ENCODE measurements at regions not wholly inside any gene's neighbourhood (a gene's known extent, or its start where the extent isn't known, plus 50 kb on each side); places are given as distances from the start of the nearest gene placed in this dataset.

DNA sequence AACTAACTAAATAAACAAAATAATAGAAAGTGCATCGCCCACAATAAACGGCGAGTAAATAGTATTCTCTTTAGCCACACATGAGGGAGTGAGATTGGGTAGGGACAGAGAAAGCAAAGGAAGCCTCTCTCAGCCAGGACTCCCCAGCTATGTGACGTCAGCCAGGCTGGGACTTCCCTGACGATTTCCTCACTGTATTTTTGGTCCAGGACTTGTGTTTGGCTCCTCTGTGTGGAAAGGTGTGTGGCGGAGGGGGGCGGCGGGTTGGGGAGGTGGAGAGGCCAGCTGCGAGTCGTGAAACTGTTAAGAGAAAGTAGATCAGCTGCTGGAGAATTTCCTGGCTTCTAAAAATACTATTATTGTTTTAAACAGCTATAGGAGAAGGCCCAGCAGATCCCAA, 1124.6 kb downstream of the AACS start:
- DNase-seq (ENCODE audit: low spot score): no peak

DNA sequence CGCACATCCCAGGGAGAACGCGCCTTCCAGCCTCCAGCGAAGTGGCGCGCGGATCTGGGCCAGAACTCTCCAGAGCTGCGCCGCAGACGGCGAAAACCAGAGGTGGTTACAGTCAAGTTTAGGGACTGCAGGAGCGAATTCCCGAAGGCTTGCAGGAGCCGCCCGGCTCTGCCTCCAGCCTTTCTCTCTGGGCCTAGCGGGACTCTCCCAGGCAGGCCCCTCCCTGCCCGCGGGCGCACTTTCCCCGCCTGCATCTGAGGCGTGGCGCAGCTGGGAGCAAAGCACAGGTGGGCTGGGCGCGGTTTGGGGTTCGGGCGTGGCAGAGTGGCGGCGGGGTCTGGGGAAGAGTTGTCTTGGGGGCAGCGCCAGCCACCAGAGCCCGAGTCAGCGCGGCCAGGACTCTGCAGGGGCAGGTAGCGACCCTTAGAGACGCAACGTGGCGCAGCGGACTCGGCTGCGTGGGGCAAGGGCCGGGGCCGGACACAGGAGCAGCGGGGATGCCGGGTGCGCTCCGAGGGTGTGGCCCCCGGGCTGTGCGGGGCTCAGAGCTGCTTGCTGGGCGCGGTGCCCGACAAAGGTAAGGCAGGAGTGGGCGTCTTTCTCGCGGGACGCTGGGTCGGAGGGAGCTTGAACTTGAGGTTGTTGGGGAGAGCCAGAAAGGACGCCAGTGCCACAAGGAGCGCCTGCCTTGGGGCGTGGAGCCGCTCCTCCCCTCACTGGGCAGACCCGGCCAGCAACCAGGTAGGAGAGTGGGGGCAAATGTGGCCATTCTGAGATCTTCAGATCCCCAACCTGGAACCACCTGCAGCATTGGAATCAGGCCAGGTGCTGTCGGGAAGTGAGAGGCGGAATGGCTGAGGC, 1126.0 kb downstream of the AACS start:
- DNase-seq (ENCODE audit: low spot score): no peak

DNA sequence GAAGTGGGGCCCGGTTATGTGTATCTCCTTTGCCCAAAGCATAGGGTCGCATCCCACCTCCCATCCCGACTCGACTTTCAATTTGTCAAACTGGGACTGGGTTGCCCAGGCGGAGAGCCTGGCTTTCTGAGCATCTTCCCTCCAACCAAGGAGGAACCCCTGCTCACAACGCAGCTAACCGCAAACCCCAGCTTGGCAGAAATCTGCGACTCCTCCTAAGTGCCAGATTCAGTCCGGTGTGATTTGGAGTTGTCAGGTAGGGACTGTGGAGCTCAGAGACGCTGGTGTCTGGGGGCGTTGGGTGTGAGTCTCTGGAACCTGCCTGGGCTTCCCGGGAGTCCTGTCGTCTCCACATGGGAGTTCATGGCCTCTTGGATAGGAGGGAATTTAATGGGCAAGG, 1126.7 kb downstream of the AACS start:
- no peak for DNase-seq (ENCODE audit: low spot score)

- no peak for DNase-seq (ENCODE audit: low spot score)
Observed at GRCh38 chr12:126193190-126193589, 1128.0 kb downstream of the AACS start.

DNA sequence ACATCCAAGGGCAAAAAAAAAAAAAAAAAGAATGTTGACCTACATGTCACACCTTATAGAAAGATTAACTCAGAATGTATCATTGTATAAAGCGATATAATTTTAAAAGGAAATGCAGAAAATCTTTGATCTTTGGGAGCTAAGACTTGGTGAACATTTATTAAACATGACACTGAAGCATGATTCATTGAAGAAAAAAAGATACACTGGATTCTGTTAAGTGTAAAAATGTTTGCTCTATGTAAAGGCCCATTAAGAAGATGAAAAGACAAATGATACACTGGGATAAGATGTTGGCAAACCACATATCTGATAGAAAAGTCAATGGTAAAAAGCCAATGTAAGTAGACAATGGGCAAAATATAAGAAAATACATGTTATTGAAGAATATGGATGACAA, 1131.0 kb downstream of the AACS start:
- DNase-seq (ENCODE audit: low spot score): no peak

- DNase-seq (ENCODE audit: low spot score): no peak
Observed at GRCh38 chr12:126198516-126198915, 1133.3 kb downstream of the AACS start.

DNA sequence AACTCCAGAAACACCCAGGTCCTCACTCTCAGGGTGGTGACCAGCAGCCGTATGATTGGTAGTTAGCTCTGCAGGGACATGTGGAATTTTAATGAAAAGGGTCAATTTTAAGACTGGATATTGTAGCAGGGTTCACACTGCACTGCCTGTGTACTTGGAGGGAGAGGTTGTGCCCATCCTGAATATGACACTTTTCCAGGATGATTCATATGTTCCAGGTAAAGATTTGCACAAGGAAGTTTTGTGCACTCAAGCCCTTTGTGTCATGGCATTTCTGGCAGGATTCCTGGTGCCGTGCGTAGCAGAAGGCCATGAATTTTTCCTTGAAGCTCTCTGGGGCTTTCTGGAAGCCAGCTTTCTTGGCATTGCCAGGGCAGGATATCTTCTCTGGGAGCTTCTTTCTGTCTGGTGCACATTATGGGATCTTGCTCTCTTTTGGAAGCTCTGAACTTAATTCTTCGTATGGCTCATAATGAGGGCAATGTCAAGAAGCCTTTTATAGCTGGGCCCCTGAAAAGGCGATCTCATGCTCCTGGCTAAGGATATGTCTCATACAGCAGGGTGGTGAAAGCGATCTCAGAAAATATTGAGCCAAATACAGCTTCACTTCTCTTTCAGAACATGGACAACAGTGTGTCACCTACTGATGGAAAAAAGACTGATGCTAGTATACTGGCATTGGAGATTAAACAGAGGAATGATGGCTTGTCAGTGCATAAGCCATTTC, 1133.9 kb downstream of the AACS start:
- DNase-seq (ENCODE audit: low spot score): no peak

DNA sequence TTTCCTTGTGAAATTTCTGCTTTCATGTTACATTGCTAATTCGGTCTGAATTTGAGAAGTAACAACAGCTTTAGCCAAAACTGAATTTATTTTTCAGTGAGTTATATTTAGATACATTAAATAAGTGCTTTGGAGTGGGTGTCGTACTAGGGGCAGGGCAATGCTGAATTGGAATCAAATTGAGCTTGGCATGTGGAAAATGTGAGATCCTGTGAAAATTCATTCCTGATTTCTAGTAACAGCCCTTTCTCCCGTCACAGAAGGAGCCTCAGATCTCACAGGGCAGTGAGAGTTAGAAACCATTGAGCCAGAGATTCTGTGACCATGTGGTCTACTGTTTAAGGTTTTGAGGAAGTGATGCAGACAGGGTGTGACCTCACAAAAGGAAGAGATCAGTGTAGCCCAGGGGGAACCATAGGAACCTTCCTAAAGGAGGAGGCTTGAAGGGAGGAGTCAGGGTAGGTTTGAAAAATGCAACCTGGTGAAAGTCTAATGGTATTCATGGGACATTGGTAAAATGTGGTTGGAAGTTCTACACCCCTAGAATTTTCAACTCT, 1136.8 kb downstream of the AACS start:
- DNase-seq (ENCODE audit: low spot score): no peak

DNA sequence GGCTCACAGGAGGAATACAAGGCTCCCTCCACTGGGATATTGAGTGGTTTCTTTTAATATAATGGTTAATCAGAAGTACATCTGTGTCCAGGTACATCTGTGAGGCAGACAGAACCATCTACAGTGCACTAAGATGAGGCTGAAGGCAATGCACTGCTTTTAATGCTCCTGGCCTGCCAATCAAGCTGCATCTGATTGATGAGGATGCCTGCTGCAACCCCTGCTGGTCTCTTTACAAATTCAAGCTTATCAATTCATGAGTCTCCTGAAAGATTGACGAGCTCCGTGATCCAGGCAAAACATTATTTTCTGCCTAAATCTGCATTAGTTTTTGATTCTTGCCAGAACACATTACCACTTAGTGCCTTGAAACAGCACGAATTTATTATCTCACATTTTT, 1139.1 kb downstream of the AACS start:
- DNase-seq (ENCODE audit: low spot score): no peak

DNA sequence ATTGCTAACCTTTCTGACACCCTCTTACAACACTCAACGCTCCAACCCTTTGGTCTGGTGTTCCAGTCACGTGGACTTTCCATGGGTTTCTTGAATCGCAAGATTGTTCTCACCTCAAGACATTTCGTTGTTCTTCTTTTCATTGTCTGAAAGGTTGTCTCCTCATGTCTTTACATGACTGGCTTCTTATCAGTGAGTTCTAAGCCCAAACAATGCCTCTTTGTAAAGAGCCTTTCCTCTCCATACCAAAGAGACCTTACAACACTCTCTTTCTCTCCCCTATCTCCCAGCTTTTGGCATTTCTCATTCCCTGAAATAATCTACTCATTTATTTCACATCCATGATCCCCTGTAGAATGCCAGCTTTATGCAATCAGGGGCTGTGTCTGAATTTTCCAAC, 1144.8 kb downstream of the AACS start:
- DNase-seq (ENCODE audit: low spot score): no peak

DNA sequence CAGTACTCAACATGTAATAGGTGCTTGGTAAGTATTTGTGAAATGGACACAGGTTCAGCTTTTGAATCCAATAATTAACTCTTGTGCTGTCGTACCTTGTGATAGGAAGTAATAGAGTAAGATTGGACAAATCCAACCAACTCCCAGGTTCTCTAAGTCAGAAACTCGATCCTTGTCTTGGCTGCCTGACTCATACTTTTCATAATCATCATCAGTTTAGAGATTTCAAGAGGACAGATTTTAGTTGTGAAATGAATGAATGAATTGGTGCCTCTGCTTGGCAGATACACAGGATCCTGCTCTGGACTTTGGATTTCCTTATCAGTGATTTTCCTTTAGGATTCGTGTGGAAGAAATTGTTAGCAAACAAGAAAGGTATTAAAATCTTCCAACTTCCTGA, 1145.2 kb downstream of the AACS start:
- no peak for DNase-seq (ENCODE audit: low spot score)

GRCh38 chr12:126212824-126213223, 1147.6 kb downstream of the AACS start:
- no peak for DNase-seq (ENCODE audit: low spot score)

GRCh38 chr12:126218697-126219096, 1153.5 kb downstream of the AACS start:
- no peak for DNase-seq (ENCODE audit: low spot score)

- no peak for DNase-seq (ENCODE audit: low spot score)
Observed at GRCh38 chr12:126219139-126219538, 1153.9 kb downstream of the AACS start.

- DNase-seq (ENCODE audit: low spot score): no peak
Observed at GRCh38 chr12:126219654-126220279, 1154.5 kb downstream of the AACS start.

- no peak for DNase-seq (ENCODE audit: low spot score)
Observed at GRCh38 chr12:126224032-126224431, 1158.8 kb downstream of the AACS start.

DNA sequence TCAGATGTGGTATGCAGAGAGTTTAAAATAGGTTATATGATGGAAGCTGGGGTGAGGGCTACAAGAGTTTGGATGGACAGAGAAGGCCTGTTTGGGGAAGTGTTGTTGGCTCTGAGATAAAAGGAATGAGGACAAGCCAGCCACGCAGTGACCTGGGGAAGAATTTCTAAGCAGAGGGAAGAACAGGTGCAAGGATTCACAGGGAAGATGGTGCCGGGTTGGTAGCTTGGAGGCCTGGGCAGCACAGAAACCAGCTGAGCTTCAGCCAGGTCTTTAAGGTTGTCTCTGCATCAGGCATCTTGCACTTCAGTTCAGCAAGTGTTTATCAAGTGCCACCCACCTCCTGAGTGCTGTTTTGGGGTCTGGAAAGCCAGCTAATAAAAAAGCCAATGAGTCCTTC, 1163.7 kb downstream of the AACS start:
- DNase-seq (ENCODE audit: low spot score): no peak

DNA sequence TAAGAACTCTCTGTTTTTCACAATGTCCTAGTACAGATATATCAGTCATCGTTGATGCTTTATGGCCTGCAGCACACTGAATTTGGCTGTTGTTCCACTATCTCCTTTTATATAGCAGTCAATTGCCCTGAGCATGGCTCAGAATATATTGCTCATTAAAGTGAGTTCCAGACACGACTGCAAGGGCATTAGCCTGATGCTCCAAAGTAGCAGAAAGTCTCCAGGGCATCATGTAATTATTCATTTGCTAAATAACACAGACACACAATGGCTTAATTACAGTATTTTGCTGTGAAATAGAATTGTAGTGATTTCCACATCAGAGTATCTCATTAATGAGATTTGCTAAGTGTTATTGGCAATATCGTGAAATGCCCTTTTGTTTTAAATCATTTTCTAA, 1167.5 kb downstream of the AACS start:
- no peak for DNase-seq (ENCODE audit: low spot score)

DNA sequence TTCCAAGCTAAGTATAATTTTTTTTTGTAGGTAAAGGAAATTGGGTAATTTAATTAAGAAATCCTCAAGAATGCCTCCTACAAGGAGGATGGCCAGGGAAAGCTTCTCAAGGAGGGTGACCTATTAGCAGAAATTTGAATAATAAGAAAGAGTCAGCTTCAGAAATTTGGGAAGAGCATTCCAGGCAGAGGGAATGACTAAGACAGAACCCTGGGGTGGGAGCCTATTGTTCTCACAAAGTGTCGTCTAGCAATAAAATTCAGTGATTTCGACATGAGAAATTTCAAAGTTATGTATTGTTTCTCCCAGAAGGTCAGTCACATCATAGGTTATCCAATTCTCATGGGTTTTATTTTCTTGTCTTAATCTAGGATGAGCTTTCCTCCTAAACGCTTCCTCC, 1168.4 kb downstream of the AACS start:
- DNase-seq (ENCODE audit: low spot score): no peak

- DNase-seq (ENCODE audit: low spot score): no peak
Observed at GRCh38 chr12:126243814-126244440, 1178.7 kb downstream of the AACS start.

GRCh38 chr12:126247936-126248335, 1182.7 kb downstream of the AACS start:
- no peak for DNase-seq (ENCODE audit: low spot score)

- DNase-seq (ENCODE audit: low spot score): no peak
Observed at GRCh38 chr12:126248871-126249403, 1183.7 kb downstream of the AACS start.
